ENCODE measurements at regions not wholly inside any gene's neighbourhood (a gene's known extent, or its start where the extent isn't known, plus 50 kb on each side); places are given as distances from the start of the nearest gene placed in this dataset.

GRCh38 chrX:9352694-9353411 lies 112.0 kb upstream of the TBL1X start:
- no peak for TF ChIP-seq CTCF (IDR thresholded peaks at IDR 0.05)
- TF ChIP-seq EZH2 (IDR thresholded peaks at IDR 0.05) = no peak
- no peak for TF ChIP-seq EZH2phosphoT487 (IDR thresholded peaks at IDR 0.05)

Measured in neural progenitor cell (in vitro differentiated cells).